GM18951 (cell line): ENCODE measurements at regions not wholly inside any gene's neighbourhood (a gene's known extent, or its start where the extent isn't known, plus 50 kb on each side); places are given as distances from the start of the nearest gene placed in this dataset.

ENCODE experiments used
- POLR2A ChIP-seq: IDR thresholded peaks from 4 replicates; pipeline ENCODE4 v1.6.1; 2011; ENCODE audit warnings: mild to moderate bottlenecking; ENCODE audit not compliant: insufficient read length, insufficient read depth; ENCODE audit errors: extremely low read depth
- in situ Hi-C: fragments of 300-500 bp; cut with MboI; formaldehyde crosslinking; loops from one replicate; pipeline ENCODE4 v1.12.0; 2022; ENCODE audit warnings: low sequenced_read_pairs, mixed read lengths, inconsistent platforms; ENCODE audit not compliant: unreplicated experiment

DNA sequence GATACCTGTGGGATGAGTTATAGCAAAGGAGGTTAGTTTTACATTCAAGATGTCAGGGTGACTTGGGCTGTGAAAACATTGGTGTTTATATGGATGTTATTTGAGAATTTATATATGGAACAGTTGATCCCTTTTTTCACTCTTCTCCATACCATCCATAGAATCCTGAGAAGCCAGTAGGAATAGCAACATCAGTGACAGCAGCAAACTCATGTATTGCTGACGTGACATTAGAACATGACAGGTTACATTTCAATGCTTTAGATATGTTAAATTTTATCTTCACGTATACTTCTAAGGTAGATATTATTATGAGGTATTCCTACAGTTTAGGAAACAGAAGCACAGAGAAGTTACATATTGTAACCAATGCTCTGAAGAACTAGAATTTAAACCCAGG is 745.2 kb upstream of the GCFC2 start:
- TF ChIP-seq POLR2A, result no peak
- in situ Hi-C loops, result no loop called here

DNA sequence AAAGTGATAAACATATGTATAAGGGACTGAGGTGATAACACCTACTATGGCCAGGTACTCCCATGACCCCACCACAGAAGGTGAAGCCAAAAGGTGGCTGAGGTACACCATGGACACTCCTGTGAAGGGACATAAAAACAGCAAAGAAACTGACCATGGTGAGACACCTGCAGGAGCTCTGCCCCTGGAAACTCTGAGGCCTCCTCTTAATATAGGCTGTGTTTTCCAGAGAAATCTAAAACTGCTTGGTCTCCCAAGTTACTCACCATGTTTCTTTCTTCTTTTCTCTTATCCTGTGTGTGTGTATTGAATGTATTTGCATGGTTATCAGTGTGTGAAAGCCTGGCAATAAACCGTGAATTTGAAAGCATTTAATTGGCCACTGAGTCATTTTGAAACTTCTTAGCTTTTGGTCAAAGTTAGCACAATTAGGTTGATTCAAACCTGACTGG is 739.3 kb upstream of the GCFC2 start:
- no peak for TF ChIP-seq POLR2A
- in situ Hi-C loops, result no loop called here

DNA sequence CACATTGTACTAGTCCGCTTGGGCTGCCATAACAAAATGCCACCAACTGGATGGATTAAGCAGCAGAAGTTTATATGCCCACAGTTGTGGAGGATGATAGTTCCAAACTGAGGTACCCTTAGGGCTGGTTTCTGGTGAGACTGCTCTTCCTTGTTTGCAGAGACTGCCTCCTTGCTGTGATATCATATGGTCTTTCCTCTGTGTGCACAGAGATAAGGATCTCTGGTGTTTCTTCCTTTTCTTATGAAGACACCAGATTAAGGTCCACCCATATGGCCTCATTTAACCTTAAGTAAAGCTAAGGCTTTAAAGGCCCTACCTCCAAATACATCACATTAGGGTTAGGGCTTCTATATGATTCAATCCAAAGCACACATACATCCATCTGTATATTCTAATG is 738.2 kb upstream of the GCFC2 start:
- in situ Hi-C loops, result no loop called here
- no peak for TF ChIP-seq POLR2A

DNA sequence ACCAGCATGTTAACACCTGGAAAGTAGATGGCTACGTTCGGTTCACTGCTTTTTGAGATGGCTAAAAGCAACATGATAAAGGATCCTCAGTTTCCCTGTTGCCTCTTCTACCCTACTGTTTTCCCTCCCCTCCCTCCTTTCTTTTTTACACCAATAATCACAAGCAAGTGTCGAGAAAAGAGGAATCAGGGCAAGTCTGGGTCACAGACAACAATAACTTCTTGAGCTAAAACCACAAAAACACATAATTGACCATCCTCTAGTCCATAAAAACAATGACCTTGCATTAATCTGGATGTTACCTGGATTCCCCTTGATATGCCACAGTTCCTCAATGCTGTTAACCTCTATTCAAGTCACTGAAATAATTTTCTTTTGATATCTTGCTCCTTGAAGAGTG is 736.6 kb upstream of the GCFC2 start:
- TF ChIP-seq POLR2A, result no peak

DNA sequence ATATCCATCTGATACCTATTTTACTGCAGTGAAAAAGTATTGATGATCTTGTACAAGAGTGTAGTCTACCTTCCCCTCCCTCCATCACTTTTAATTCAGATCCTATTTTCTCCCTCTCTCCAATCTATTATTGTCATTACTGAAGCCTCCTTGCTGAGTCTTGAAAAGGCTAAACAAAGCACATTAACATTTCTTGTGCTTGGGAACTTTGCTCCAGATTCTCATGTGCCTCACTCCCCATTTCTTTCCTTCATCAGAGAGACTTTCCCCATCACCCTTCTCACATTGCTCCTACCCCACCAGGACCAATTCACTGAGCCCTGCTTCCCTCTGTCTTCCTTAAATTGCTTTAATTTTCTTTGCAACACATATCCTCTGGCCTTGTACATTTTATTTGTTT is 736.2 kb upstream of the GCFC2 start:
- TF ChIP-seq POLR2A, result no peak
- in situ Hi-C loops, result no loop called here

More for the DNA sequence above, 736.6 kb upstream of the GCFC2 start:
- in situ Hi-C loops, result no loop called here

DNA sequence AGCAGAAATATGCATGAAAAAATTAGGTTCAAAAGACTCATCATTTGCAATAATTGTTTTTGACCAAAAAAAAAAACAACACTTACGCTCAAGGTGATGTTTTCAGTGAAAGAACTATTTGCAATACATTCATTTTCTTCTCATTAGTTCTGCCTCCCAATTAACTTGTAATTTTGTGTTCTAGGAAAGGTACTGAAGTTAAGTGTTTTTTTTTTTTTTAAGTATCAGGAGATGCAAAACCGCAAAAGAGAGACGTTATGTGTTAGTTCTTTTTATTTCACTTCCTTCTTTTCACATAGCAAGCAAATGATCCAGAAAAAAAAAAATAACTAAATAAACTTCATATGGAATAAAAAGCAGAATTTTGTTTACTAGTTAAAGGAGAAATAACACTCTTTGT is 735.2 kb upstream of the GCFC2 start:
- TF ChIP-seq POLR2A, result no peak
- in situ Hi-C loops, result no loop called here

DNA sequence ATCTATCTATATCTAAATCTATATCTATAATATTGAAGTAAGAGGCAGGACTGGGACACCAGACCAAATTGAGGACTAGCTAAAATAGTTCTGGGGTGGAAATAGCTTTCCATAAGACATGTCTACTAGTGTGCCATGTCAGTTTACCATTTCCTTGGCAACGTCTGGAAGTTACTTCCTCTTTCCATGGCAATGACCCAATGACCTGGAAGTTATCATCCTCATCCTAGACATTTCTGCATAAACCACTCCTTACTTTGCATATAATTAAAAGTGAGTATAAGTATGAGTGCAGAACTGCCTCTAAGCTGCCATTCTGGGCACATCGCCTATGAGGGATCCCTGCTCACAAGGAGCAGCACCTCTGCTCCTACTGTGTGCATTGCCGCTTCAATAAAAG is 734.0 kb upstream of the GCFC2 start:
- in situ Hi-C loops, result no loop called here

DNA sequence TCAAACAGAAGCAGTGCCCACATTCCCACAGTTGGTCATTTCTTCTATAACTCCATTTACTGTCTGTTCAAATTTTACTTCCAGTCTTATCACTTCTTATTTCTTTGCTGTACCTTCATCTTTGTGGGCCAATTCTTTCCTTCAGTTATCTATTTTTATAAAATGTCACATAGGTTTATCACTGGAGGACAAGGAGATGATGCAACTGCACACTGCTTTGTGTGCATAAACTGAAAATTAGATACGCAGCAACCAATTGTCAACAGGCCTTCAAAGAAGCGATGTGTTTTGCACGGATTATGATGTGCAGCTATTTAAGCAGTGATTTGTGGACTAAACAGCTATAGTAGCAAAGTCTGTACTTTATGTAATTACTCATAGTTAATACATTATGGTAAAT is 726.8 kb upstream of the GCFC2 start:
- TF ChIP-seq POLR2A, result no peak
- in situ Hi-C loops, result no loop called here

More for the DNA sequence above, 734.0 kb upstream of the GCFC2 start:
- TF ChIP-seq POLR2A, result no peak

DNA sequence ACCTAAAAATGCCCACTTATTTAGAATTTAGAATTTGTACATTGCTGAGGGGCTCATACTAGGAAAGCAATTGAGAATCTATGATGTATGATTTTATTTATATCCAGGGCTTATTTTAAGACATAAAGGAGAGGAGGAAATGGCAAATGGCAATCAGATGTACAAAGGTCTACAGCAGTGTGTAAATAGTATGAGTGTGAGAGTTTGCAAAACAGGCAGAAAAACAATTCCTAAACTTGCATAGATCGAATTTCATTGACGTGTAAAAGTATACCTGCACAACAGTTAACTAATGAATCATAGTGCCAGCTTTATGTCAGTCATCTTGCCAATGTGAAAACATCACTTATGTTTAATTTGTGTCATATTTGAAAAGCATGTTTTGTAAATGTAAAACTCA is 718.7 kb upstream of the GCFC2 start:
- in situ Hi-C loops, result no loop called here
- no peak for TF ChIP-seq POLR2A

DNA sequence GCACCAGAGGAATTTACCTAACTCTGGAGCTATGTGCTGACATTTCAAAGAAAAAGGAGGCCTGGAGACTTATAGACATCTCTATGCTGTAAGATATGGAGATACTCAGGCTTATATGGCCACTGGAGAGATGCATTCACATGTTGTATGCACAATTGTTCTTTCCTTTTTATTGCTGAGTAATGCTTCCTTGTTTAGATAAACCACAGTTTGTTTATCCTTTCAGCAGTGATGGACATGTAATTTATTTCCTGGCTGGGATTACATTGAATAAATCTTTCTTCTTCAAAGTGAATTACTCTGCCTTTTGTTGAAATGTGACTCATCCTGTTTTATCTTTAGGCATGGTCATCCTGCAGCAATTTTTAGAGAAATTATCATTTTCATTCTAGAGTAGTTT is 716.7 kb upstream of the GCFC2 start:
- no peak for TF ChIP-seq POLR2A
- in situ Hi-C loops, result no loop called here

DNA sequence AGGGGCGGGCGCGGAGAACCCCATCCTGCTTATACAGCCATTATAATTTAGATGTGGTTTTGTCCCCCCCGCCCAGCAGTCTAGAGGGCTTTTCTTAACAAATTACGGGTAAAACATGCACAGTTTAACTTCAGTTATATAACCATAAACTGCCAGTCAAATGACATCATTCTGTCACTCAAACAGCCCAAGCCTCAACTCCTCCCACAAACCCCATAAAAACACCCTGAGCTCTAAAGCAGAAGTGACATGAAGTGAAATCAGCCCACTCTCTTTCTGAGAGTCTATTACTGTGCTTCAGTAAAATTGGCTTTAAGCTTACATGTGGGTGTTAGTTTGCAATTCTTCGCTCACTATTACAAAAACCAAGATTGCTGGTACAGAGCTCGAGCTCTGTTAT is 705.1 kb upstream of the GCFC2 start:
- TF ChIP-seq POLR2A, result no peak
- in situ Hi-C loops, result no loop called here

DNA sequence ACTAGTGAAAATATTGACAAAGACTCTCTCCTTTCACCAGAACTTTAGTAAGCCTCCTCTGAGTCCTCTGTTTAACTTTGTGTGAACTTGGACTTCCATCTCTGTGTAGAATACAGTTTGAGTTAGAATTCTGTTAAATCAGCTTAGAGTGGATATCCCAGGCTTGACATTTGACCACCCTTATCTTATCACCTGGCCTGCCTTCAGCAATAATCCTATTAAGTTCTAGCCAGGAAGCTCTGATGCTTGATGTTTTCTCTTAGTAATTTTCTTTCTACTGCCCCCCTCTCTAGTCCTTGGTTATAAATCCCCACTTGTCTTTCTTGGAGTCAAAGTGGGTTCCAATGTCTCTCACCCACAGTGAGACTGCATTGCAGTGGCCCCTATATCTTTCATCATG is 702.7 kb upstream of the GCFC2 start:
- TF ChIP-seq POLR2A, result no peak
- in situ Hi-C loops, result no loop called here

DNA sequence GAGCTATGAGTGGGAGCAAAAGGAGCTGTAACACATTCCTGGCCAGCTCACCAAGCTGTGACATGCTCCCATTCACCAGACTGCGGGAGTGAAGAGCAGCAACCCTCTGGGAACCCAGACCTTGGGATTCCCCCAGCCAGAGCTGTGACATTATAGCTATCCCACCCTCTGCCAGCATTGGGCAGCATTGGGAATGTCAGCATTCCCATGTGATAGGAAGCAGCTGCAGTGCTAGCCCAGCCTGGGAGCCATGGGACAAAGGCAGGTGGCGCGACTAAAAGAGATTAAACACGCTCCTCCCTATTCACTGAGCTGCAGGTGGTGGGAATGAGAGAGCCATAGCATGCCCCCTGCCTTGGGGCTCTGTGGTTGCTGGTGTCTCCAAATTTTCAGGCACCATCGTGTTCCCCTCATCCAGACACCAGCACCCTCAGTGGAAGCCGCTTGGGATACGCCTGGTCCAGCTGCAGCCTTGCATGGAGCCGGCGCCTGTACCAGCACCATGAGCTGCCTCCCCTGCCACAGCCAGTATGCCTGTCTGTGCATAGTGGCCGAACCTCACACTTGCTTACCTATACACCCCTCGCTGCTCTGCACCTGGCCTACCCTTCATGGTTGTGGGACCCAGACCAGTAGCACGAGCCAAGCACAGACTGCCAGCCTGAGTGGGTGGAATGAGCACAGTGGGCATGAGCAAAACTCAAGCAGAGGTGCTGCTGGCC is 695.6 kb upstream of the GCFC2 start:
- TF ChIP-seq POLR2A, result no peak
- in situ Hi-C loops, result no loop called here

DNA sequence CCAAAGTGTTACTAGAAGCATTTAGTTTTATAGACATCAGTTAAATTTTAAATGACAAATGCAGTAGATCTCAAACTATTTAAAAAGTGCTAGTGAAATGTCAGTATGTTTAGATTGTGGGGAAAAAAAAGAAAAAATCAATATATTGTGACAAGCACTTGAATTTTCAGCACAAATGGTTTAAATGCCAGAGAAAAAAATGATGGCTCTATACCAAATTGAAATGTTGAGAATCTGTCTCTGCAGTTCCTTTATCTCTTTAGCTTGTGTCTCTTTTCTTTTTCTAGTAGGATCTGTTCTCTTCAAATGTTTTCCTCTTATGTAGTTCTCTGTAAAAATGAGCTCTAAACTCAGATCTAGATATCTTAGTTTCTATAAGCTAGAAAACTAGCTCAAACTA is 682.6 kb upstream of the GCFC2 start:
- in situ Hi-C loops, result no loop called here
- no peak for TF ChIP-seq POLR2A

DNA sequence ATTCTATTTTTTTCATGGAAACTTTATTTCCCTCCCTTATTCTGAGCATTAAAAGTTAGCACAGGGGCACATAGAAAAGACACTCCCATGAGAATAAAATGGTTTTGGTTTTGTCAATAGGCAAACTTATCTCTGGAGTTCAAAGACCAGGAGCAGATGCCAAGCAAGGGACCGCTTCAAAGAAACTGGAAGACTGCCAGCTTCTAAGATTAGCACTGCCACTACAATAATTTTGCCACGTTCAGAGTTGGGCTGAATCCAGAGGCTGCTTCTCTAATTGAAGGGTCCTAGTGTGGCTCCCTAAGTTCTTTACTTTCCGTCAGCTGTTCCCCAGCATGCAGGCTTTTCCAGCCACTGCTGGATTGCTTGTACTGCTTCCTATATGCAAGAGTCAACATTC is 681.0 kb upstream of the GCFC2 start:
- TF ChIP-seq POLR2A, result no peak
- in situ Hi-C loops, result no loop called here
